ENCODE measurements at regions not wholly inside any gene's neighbourhood (a gene's known extent, or its start where the extent isn't known, plus 50 kb on each side); places are given as distances from the start of the nearest gene placed in this dataset.

DNA sequence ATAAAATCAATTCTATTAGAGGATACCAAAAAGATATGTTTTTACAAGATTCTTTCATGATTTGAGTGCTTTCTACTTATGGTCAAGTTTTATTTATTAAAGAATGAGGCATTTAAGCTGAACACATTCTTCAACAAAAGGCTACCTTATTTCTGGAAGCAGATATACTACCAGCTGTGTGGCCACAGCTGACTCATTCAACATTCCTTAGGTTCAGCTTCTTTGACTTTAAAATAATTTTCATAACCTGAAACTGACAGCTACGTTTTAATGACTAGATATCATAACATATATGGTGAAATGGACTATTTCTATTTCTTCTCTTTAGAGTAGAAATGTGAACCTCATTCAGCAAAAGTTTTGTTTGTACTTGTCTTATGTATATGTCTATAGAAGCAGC lies 414.2 kb upstream of the SEMA3C start:
- TF ChIP-seq, protein P1, sequence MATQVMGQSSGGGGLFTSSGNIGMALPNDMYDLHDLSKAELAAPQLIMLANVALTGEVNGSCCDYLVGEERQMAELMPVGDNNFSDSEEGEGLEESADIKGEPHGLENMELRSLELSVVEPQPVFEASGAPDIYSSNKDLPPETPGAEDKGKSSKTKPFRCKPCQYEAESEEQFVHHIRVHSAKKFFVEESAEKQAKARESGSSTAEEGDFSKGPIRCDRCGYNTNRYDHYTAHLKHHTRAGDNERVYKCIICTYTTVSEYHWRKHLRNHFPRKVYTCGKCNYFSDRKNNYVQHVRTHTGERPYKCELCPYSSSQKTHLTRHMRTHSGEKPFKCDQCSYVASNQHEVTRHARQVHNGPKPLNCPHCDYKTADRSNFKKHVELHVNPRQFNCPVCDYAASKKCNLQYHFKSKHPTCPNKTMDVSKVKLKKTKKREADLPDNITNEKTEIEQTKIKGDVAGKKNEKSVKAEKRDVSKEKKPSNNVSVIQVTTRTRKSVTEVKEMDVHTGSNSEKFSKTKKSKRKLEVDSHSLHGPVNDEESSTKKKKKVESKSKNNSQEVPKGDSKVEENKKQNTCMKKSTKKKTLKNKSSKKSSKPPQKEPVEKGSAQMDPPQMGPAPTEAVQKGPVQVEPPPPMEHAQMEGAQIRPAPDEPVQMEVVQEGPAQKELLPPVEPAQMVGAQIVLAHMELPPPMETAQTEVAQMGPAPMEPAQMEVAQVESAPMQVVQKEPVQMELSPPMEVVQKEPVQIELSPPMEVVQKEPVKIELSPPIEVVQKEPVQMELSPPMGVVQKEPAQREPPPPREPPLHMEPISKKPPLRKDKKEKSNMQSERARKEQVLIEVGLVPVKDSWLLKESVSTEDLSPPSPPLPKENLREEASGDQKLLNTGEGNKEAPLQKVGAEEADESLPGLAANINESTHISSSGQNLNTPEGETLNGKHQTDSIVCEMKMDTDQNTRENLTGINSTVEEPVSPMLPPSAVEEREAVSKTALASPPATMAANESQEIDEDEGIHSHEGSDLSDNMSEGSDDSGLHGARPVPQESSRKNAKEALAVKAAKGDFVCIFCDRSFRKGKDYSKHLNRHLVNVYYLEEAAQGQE (IDR thresholded peaks at IDR 0.05; ENCODE audit: low read depth) = no peak
- TF ChIP-seq TAF1 (IDR thresholded peaks at IDR 0.05; ENCODE audit: low read depth) (no peak), YY1 (IDR thresholded peaks at IDR 0.05; ENCODE audit: low read depth) (no peak), EGR1 (IDR thresholded peaks at IDR 0.05) (no peak), FOXM1 (IDR thresholded peaks at IDR 0.05; ENCODE audit: borderline replicate concordance, low read depth) (no peak), ZBTB7A (IDR thresholded peaks at IDR 0.05; ENCODE audit: low read depth) (no peak), CEBPB (IDR thresholded peaks at IDR 0.05) (no peak), TCF12 (IDR thresholded peaks at IDR 0.05; ENCODE audit: low read depth) (no peak), CREB1 (IDR thresholded peaks at IDR 0.05; ENCODE audit: low read depth) (no peak), TEAD4 (IDR thresholded peaks at IDR 0.05) (no peak), NFIC (IDR thresholded peaks at IDR 0.05) (no peak), RAD21 (IDR thresholded peaks at IDR 0.05; ENCODE audit: low read depth) (no peak), EP300 (IDR thresholded peaks at IDR 0.05; ENCODE audit: borderline replicate concordance) (no peak)
- TF ChIP-seq, protein P2, sequence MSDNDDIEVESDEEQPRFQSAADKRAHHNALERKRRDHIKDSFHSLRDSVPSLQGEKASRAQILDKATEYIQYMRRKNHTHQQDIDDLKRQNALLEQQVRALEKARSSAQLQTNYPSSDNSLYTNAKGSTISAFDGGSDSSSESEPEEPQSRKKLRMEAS (IDR thresholded peaks at IDR 0.05) = no peak
- TF ChIP-seq, protein P3, sequence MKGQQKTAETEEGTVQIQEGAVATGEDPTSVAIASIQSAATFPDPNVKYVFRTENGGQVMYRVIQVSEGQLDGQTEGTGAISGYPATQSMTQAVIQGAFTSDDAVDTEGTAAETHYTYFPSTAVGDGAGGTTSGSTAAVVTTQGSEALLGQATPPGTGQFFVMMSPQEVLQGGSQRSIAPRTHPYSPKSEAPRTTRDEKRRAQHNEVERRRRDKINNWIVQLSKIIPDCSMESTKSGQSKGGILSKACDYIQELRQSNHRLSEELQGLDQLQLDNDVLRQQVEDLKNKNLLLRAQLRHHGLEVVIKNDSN (IDR thresholded peaks at IDR 0.05) = no peak

DNA sequence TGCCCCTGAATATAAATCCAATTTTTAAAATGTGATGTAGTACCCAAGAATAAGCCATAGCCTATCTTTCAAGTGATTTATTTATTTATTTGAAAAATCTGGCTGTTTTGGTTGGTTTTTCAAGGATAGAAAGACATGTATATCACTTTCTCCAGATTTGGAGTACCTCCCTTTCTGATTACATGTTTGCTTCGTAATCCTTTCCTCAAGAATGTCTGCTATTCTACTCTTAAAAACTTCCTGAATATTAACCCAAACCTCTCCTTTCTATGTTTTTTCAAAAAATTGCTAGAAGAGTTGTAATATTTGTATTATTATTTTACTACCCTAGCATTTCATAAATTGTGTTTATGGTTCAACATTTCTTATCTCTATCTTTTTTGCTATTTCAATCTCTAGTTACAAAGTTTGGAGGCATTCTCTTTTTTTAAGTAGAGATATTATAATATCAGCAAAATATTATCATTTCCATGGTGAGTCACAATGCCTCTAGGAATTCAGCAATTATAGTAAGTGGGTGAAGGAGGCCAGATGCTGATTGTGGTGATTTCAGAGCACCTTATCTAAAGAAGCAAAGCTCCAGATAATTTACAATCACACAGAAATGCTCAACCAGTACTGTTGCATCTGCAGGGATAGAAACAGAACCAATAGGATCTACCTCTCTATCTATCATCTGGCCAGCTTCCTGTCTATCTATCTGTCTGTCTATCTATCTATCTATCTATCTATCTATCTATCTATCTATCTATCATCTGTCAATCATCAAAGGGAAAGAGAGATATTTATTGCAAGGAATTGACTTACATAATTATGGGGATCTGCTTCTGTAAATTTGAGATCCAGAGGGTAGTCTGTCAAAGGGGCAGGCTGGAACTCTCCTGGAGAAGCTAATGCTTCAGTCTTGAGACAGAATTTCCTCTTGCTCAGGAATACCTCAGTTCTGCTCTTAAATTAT lies 412.5 kb upstream of the SEMA3C start:
- TF ChIP-seq FOXM1 (IDR thresholded peaks at IDR 0.05; ENCODE audit: borderline replicate concordance, low read depth) (no peak), TCF12 (IDR thresholded peaks at IDR 0.05; ENCODE audit: low read depth) (no peak), TEAD4 (IDR thresholded peaks at IDR 0.05) (no peak), CREB1 (IDR thresholded peaks at IDR 0.05; ENCODE audit: low read depth) (no peak)
- TF ChIP-seq, protein P2 (IDR thresholded peaks at IDR 0.05) = no peak

DNA sequence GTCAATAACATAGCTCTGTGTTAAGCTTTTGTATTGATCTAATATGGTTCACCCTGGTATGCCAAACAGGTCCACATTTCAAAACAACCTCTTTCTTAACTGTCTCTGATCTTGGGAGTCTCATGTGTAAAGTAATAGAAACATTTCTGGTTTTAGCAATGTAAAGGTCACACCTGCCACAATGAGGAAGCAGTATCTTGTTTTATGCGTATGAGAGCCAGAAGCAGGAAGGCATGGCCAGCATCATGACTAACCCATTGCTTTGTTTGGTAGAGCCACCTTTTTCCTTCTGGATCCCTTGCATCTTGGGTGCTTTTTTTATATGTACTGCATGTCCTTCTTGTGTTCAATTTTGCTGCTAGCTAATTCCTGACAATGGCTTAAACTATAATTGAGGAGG lies 411.3 kb upstream of the SEMA3C start:
- TF ChIP-seq TEAD4 (IDR thresholded peaks at IDR 0.05) (no peak), RAD21 (IDR thresholded peaks at IDR 0.05; ENCODE audit: low read depth) (no peak), CEBPB (IDR thresholded peaks at IDR 0.05) (no peak), CREB1 (IDR thresholded peaks at IDR 0.05; ENCODE audit: low read depth) (no peak), TAF1 (IDR thresholded peaks at IDR 0.05; ENCODE audit: low read depth) (no peak), ZBTB7A (IDR thresholded peaks at IDR 0.05; ENCODE audit: low read depth) (no peak), YY1 (IDR thresholded peaks at IDR 0.05; ENCODE audit: low read depth) (no peak), FOXM1 (IDR thresholded peaks at IDR 0.05; ENCODE audit: borderline replicate concordance, low read depth) (no peak), EGR1 (IDR thresholded peaks at IDR 0.05) (no peak), EP300 (IDR thresholded peaks at IDR 0.05; ENCODE audit: borderline replicate concordance) (no peak), NFIC (IDR thresholded peaks at IDR 0.05) (no peak), TCF12 (IDR thresholded peaks at IDR 0.05; ENCODE audit: low read depth) (no peak)
- TF ChIP-seq, protein P2 (IDR thresholded peaks at IDR 0.05) = no peak
- TF ChIP-seq, protein P3 (IDR thresholded peaks at IDR 0.05) = no peak
- TF ChIP-seq, protein P1 (IDR thresholded peaks at IDR 0.05; ENCODE audit: low read depth) = no peak

DNA sequence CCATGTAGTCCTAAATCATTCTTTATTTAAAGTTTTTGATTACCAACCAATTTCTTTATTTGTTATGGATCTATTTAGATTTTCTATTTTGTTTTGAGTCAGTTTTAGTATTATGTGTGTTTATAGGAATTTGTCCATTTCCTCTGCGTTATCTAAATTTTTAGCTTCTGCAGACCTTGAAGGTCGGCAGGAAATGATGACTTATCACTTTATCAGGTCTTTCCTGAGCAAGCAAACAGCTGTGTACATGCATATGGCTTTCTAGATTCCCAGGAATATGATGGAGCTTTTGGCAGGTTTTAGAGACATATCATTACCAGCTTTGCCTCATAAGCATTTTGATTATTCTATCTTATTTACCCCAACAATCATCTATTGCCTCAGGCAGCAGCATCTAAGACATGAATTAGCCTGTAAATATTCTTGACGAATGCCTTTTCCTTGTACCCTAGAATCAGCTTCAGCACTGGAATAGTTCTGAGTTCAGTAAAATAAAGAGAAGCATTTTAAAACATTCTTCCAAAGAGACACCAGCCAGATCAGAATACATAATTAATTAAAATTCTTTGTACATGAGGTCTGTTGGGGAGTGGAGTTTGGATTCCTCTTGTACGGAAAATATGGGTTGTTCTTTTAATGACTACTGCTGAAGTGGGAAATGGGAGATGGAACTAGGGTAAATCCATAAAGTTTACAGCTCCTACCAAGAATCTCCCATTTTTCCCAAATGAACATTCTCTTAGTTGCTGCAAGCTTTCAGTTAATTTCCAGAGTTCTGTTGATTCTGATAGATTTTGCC lies 408.8 kb upstream of the SEMA3C start:
- TF ChIP-seq, protein P1 (IDR thresholded peaks at IDR 0.05; ENCODE audit: low read depth) = no peak
- TF ChIP-seq NFIC (IDR thresholded peaks at IDR 0.05) = no peak
- TF ChIP-seq FOXM1 (IDR thresholded peaks at IDR 0.05; ENCODE audit: borderline replicate concordance, low read depth) = no peak
- TF ChIP-seq ZBTB7A (IDR thresholded peaks at IDR 0.05; ENCODE audit: low read depth) = no peak
- TF ChIP-seq CEBPB (IDR thresholded peaks at IDR 0.05) = no peak
- TF ChIP-seq TEAD4 (IDR thresholded peaks at IDR 0.05) = no peak
- TF ChIP-seq YY1 (IDR thresholded peaks at IDR 0.05; ENCODE audit: low read depth) = no peak
- no peak for TF ChIP-seq TCF12 (IDR thresholded peaks at IDR 0.05; ENCODE audit: low read depth)
- TF ChIP-seq CREB1 (IDR thresholded peaks at IDR 0.05; ENCODE audit: low read depth) = no peak
- no peak for TF ChIP-seq EP300 (IDR thresholded peaks at IDR 0.05; ENCODE audit: borderline replicate concordance)
- no peak for TF ChIP-seq RAD21 (IDR thresholded peaks at IDR 0.05; ENCODE audit: low read depth)
- TF ChIP-seq, protein P2 (IDR thresholded peaks at IDR 0.05) = no peak
- TF ChIP-seq TAF1 (IDR thresholded peaks at IDR 0.05; ENCODE audit: low read depth) = no peak
- no peak for TF ChIP-seq EGR1 (IDR thresholded peaks at IDR 0.05)
- TF ChIP-seq, protein P3 (IDR thresholded peaks at IDR 0.05) = no peak

All from Ishikawa (cell line).